ENCODE measurements at regions not wholly inside any gene's neighbourhood (a gene's known extent, or its start where the extent isn't known, plus 50 kb on each side); places are given as distances from the start of the nearest gene placed in this dataset.
"Not testable (repeated sequence)": the region's sequence is repeated elsewhere in the genome, so short reads cannot be mapped to it uniquely, and the experiment has no call there.

DNA sequence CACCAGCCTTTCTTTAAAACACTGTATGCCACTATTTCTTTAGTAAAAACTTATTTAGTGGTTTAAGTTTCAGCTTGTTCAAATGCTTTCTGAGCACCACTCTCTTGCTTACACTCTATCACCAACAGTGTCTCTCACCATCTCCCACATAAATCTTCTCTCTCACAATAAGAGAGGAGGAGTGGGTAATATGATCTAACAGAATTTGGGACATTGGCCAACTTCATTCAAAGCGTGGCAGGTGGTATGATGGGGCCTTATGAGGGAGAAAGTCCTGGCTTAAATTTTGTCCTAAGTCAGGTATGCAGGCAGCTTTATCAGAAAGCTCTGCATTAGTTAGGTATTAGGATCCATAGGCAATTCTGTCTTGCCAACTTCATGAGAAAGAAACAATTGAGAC, 1132.5 kb downstream of the TUSC7 start:
- DNase-seq (ENCODE audit: low spot score): no peak

DNA sequence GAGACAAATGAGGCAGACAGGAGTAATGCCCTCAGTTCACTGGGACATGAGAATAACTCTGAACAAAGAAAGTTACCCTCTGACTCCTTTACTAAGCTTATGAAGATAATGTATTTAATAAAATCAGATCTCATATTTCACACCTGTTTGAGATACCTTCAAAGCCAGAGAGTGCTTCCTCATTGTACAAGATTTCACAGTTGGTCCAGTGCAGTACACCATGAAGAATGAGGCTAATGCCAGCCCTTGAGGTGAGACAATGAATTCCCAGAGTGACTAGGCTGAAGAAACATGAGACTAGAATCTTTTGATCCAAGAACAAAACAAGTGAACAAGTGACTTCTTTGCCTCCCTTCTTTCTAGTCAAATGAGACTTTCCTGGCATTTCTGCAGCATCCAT, 1133.8 kb downstream of the TUSC7 start:
- DNase-seq (ENCODE audit: low spot score): no peak

DNA sequence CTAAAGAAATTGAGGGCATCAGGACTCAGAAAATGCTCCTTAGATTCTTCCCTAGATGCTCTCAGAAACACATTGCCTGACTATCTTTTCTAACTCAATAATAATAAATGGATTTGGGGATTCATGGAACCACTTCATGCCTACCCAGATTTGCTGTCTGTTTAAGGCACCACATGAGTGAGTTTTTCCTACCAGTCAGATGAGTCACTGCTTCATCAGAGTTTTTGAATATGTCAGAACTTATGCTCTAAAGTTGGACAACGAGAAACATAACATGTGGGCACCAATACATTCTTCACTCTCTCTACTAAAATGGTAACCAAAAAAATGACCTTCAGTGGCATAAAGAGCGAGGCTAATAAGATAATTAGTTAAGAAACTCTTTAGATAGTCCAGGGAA, 1135.1 kb downstream of the TUSC7 start:
- DNase-seq (ENCODE audit: low spot score): peak; percentile 15

DNA sequence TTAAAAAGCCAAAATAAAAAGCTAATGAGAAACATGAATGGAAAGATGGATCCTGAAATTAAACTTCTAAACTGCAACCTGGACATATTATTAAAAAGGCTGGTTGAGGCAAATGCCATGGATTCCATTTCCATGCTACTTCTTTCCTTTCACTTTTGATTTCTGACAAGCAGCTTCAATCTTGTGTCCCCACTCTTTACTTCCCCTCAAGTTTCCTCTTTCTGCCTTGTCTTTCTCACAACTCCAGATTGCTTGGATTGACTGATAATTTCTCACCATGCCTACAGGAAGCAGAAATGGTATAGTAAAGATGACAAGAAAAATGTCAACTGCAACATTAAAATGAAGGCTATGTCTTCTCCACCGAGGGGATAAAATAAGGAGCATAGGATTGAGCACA, 1136.7 kb downstream of the TUSC7 start:
- DNase-seq (ENCODE audit: low spot score): no peak

DNA sequence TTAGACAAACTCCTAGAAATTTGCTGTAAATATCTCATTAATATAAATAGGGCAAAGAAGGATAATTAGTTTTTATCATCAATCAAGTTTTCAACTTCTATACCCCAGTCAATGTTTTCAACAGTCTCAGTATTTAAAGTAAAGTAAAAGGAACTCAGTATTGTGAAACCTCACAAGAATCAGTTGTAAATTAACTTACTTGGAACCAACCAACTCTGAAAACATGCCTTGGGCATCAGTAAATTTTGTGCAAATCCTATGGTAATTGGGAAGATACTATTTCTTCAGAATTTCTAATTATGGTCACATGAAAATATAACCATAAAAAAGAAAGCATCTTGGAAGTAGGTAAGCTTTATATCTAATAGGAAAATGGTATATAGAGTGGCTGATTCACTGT, 1139.0 kb downstream of the TUSC7 start:
- no peak for DNase-seq (ENCODE audit: low spot score)

DNA sequence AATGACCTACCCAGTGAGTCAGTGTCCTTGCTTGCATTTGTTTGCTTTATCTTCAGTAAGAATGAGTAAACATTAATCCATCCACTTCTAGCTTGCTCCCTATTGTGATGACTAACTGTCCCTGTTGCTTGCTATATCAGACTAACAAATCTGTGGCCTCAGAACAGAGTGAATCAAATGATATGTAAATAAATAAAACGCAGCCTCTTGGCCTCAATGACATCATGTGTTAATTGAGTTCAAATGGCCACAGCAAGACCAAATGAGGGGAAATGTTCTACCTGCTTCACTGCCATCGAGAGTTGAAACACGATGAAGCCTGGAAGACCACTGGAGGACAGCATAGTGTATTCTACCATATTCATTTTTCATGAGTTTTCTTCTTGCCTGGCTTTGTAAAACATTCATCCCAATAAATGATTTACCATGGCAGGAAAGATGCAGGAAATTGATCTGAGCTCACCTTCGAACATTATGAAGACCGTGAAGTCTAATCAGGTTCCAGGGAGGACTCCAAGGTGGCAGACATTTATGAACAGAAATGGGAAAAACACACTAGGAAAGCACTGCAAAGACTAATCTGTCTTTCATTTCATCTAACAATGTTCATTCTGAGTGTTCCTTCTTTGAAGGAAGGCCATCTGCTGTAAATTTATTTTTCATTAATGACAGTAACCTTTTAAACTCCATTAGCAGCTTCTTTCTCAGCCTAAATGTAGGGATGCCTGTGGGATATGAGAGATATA, 1144.5 kb downstream of the TUSC7 start:
- peak; percentile 70 for DNase-seq (ENCODE audit: low spot score)

DNA sequence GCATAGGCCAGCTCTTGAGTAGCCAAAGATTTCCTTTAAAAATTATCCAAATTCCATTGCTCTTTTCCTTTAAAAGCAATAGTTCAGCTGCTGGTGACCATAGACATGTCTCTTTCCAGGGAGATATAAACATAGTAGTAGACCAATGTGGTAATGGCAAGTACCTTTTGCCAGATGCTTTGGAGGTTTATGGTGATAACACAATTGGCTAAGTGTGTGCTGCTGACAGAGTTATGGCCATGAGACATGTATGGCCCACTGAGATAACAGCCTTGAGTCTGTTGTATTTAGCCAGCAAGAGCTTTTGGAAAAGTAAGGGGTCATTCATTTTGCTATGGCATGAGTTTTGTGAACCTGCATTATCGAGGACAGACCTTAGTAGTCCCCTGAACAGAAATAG, 1146.8 kb downstream of the TUSC7 start:
- DNase-seq (ENCODE audit: low spot score): no peak

DNA sequence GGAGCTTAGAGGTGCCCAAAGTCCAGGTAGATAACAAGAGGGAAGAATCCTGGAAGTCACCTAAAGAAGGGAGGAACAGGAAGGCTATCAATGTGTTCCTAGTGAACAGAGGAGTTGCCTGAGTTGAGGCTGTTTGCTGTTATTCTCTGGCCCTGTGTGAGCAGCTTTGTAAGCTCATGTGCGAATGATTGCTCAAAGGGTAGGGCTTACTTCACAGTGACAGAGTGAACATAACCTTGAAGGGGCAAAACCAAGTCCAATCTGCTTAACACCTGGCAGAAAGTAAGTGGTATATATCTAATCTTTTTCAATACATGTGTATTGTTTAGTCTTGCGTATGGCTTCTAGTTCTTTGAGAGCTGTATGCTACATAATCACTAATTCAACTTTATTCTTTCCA, 1153.6 kb downstream of the TUSC7 start:
- no peak for DNase-seq (ENCODE audit: low spot score)

DNA sequence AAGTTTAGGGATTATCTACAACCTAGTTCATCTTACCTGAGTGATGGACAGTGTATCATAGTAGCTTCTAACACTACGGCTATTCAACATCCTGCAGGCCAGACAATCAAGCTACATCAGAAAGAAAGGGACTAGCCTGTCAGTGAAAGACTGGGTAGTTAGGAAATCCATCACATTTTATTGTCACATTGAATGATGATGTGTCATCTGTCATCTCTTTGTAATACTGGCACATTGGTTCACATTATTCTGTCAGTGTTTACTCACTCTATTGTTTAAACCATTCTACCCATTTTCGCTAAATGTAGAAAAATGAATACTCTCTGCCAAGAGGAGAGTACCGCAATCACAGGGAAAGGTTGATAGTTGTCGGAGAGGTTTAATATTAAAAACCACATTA, 1155.8 kb downstream of the TUSC7 start:
- DNase-seq (ENCODE audit: low spot score): no peak

DNA sequence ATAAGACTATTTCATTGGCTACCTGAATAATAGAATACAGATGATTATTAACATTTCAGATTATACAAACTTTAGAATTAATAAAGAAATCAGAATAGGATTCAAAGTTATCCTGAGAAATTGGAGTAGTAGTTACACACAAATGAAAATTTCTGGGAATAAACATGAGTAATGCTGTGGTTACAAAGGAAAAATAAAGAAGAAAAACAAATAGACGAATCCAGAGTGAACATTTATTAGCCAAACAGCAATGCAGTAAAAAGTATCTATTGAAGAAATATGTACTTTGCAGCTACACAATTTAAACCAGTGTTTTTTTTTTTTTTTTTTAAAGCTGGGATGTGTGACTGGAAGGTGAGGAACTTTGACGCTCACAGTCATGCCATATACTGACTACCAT, 1159.2 kb downstream of the TUSC7 start:
- DNase-seq (ENCODE audit: low spot score): peak; percentile 11

DNA sequence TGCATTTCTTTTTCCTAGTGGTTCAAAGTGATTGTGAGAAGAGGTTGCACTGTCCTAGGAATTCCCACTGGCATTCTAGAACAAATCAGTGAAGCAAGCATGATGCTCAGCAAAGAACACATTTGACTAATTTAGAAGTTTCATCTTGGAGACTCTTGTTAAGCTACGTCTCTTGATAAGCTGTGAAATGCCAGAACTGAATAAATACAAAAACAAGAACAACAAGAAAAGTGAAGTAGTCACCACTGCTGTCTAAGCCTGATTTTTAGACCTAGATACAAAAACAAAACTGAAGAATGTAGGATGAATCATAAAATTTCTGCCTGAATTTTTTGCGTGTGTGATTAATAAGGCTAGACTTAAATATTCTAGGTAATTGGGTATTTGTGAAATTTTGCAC, 1162.4 kb downstream of the TUSC7 start:
- no peak for DNase-seq (ENCODE audit: low spot score)

DNA sequence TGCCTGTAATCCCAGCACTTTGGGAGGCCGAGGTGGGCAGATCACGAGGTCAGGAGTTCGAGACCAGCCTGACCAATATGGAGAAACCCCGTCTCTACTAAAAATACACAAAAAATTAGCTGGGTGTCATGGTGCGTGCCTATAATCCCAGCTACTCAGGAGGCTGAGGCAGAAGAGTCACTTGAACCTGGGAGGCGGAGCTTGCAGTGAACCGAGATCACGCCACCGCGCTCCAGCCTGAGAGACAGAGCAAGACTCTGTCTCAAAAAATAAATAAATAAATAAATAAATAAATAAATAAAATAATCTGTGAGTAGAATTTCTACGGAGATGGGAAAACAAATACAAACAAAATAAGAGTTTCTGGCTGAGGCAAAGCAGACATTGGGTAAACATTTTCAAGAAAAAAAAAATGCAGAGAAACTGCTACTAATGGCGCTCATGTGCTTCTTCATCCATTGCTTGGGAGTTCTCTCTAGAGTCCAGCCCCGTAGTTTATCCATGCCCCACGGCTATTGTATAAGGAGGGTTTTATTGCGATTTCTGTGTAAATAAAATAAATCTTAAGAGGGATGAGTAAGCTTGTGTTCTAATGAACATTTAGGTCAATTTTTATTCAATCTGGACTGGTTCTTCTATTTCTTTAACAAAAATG, 1161.9 kb downstream of the IGSF11 start:
- DNase-seq (ENCODE audit: low spot score): not testable (repeated sequence)

DNA sequence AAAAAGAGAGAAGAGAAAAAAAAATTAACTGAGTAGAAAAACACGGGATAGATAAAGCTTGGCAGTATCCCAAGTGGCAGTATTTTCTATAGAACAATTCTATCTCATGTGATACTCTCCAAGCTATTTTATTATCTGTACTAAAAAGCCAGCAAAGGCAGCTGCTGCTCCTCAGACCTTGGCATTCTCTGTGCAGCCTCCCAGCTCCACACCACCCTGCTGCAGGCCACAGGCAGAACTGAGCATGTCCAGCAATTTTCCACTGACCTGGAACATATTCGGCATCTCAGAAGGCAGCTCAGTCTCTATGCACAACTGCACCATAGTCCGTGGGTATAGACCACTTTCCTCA, 1161.4 kb downstream of the IGSF11 start:
- DNase-seq (ENCODE audit: low spot score): peak; percentile 20

DNA sequence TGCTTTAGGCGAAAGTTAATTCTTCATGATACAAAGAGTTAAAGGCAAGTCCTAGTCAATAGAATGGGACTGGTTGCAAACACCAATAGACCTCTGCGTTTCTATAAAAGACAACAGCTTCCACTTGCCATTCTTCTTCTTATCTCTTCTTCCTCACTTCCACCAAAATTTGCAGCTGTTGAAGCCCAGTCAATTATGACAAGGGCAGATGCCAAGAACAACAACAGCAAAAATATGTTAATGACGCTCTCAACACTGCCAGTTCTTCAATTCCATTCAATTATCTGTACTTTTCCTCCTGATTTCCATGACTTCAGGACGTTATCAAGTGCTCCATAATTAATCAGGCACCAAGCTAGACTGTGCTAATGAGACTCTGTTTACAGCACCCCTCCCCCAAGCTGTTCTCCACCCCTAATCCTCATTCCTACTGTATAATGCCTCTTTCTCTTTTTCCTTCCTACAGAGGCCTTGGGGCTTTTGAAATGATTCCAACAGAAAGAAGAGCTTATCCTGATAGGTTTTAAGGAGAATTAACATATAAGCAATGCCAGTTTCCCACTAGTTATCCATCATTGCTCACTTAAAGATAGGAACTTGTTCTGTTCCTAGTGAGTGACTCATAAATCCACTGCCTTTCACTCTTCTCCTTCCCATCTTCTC, 1160.5 kb downstream of the IGSF11 start:
- DNase-seq (ENCODE audit: low spot score): no peak

DNA sequence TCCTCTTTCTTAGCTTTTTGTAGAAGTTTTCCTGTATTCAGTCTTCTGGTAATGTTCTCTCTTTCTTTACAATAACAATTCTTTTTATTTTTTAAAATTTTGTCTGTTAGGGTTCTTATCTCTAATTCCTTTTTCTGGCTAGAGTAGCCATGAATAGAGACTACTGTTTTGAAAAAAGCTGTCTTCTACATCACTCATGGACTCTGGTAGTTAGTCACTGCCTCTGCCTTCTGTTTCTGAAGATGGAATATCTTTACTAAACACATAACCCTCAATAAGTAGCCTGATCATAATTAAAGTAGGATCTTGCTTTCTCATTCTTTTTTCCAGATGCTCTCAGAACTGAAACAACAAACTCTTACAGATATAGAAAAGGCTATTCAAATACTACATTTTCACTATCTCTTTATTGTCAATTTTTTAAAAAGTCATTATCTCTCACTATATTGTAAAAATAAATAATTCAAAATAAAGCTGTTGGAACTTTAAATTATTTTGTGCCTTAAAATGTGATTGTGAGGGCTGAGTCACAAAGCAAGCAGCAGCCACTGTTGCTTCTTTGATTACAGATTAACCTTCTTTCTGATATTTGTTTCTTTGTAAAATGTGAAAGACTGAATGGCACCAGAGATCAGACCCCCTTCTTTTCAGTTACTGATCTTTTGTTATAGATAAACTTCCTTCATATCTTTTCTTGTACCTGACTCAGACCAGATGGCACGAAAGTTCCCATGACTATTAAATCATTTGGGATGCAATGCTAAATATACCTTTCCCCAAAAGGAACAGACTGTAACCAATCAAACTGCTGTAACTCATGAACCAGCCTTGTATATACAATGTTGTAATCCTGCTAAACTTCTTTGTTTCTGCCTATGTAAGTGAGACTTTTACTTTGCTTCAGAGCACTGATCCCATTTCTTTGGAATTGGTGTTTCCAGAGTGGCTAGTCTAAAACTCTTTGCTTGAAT, 1159.5 kb downstream of the IGSF11 start:
- no peak for DNase-seq (ENCODE audit: low spot score)

DNA sequence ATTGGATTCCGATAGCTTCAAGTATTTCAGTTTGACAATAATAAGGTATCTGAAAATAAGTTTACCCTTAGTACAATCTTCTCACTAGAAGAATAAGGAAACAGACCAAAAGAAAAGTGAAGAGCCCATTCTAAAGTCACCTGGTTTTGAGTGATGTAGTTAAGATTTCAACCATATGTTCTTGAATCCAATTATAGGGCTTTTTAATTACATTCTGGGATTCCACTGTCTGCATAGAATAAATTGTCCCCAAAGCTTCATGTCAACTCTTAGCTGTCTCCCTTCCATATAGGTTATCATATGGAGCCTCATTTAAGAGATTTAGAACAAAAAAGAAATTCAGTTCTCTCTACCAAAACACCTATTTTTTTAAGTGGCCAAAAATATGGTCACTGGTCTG, 1158.8 kb downstream of the IGSF11 start:
- no peak for DNase-seq (ENCODE audit: low spot score)

DNA sequence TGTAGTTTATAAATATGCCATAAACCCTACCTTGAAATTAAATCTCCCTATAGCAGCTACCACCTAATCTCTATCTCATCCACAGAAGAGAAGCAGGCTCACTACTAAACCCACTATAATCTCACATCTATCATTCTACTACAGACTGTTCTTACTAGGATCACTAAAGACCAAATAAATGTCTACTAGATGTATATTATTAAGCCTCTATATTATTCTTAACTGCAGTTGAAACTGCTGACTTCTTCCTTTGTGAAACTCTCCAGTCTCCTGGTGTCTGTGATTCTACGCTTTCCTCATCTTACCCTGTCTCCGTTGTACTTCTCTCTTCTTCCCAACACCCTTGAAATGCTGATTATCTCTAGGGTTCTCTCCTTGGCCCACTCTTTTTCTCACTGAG, 1154.0 kb downstream of the IGSF11 start:
- no peak for DNase-seq (ENCODE audit: low spot score)

DNA sequence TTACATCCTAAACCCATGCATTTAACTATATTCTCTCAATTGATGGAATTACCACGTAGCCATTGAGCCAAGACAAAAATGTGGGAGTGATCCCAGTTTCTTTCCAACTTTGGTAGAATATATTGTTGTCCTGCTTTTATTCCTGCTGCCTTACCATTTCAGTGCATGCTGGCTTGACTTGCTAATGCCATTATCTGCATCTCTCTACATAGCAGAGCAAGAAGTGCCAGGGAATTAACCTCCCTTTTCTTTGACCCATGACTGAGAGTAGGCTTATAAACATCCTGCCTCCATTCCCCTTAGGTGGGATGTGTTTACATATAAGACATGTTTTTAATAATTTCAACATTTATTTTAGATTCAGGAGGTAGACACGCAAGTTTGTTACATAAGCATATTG, 1153.4 kb downstream of the IGSF11 start:
- no peak for DNase-seq (ENCODE audit: low spot score)

DNA sequence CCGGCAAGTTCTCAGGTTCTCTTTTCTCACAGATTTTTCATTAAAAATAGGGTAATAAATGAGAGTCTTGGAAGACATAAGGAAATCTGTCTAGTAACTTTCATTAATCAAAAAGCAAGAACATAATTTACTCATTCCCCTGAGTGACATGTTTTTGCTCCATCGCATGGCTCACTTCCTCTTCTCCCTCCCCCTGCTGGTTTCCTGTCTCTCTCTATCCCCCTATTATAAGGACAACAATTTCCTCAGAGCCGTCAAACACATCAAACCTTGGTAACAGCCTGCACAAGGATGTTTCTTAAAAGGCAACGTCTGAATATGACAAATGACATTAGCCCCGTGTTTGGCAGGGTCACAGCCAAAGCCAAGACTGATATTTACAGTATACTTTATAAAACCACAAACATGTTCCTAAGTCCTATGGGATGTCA, 1149.6 kb downstream of the IGSF11 start:
- no peak for DNase-seq (ENCODE audit: low spot score)

DNA sequence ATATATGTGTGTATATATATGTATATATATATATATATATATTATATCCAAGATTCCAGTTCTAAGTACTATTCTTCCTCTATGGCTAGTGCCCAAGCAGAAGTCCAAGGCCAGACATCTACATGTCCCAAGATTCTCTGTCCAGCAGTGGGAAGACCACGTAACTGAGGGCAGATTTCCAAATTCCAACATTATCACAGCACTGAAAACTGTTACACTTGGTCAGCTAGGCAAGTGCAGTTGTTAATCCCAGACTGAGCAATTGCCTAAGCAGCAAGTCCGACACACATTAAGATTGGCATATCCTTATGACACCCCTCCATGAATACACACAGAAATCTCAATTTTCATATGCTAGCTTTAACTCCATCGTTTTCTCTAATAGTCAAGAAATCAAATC, 1148.5 kb downstream of the IGSF11 start:
- no peak for DNase-seq (ENCODE audit: low spot score)

DNA sequence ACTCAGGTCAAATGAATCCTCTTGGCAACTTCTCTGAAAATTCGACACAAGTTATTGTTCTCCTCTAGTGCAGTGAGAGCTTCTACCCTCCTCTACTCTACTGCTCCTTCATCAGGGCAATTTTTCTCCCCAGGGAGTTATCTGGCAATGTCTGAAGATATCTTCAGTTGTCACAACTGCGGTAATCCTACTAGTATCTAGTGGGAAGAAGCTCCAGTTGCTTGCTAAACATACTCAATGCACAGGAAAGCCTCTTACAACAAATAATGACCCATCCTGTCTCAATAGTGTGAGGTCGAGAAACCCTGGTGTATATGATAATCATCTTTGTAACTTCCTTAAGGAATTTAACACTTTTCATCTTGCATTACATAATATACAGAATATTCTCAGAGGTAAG, 1147.6 kb downstream of the IGSF11 start:
- no peak for DNase-seq (ENCODE audit: low spot score)

DNA sequence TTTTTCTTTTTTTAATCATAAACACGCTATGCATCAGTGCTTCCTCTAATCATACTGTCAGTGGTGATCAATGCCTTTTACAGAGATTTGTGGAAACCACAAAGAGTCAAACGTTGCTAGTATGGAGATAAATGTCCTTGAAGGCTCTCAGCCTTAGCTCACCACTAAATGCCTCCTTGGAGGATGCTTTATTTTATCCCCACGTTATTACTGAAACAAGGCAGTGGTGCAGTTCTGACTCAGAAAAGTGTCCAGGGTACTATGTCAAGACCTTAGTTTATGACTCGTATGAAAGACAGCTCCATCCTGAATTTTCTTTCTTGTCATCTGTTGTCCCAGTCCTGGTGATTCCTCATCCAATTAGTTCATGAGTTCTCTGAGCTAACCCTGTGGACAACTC, 1146.7 kb downstream of the IGSF11 start:
- DNase-seq (ENCODE audit: low spot score): no peak

Data from AG20443 (cell line).